ENCODE measurements at regions not wholly inside any gene's neighbourhood (a gene's known extent, or its start where the extent isn't known, plus 50 kb on each side); places are given as distances from the start of the nearest gene placed in this dataset.

DNA sequence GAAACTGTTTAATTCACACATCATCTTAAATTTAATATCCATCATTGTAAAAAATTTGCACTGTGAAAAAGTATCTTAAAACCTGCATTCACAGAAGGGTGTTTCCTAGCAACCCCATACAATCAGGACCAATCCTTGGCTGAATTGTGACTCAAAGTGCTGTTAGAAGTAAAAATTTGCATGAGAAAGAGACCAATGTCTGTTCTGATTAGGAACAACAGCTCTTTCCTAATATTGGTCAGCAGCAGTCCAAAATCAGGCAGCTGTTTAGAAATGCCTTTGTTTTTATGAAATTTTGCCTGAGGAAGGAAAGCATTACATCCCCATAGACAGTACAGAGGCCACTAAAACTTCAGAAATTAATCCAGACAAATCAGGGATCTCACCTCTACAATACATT is 987.0 kb downstream of the HACE1 start:
- Histone ChIP-seq H2AFZ (ENCODE audit: low read length) (no peak overlapping the region), H3K36me3 (ENCODE audit: control insufficient read depth in 2 of 4, insufficient read depth in 4 of 4, low read length in 3 of 4) (no peaks in the 10 kb centered on the region), H4K20me1 (replicated peaks in 1 of 2; ENCODE audit: control insufficient read depth in 1 of 2, insufficient read depth in 2 of 2, low read length in 2 of 2) (no peaks in the 10 kb centered on the region), H4K8ac (ENCODE audit: extremely low read depth, insufficient read depth, low read length) (no peak overlapping the region), H3K18ac (ENCODE audit: extremely low read depth, low read length) (no peak overlapping the region), H3K9me3 (ENCODE audit: insufficient read depth in 2 of 2, low read depth in 1 of 2, low read length in 1 of 2) (no peaks in the 10 kb centered on the region), H3K4me2 (ENCODE audit: insufficient read depth in 1 of 2, low read depth in 2 of 2, low read length in 2 of 2) (peak overlapping the region; percentile 3 to 45; a peak in 2 of 4 replicates), H2BK20ac (ENCODE audit: low read length) (no peak overlapping the region), H3K4me1 (replicated peaks in 1 of 4; ENCODE audit: control insufficient read depth in 3 of 4, insufficient read depth in 4 of 4, low read length in 3 of 4) (peaks cover 0 to 6% (median 2%) of the 10 kb centered on the region in 4 experiments; a peak in 3 of 7 replicates), H3K4ac (replicated peaks; ENCODE audit: insufficient read length, low read depth, low read length) (no peak overlapping the region), H4K5ac (ENCODE audit: insufficient read length, low read depth, low read length) (peak overlapping the region; percentile 36), H3K4me3 (ENCODE audit: extremely low read depth in 1 of 4, insufficient read depth in 2 of 4, low read depth in 3 of 4, low read length in 4 of 4) (no peak overlapping the region), H2AK5ac (ENCODE audit: low read depth, low read length) (no peak overlapping the region), H3K9ac (replicated peaks in 1 of 4; ENCODE audit: extremely low read depth in 1 of 4, low read depth in 3 of 4, low read length in 3 of 4) (no peak overlapping the region), H3K27me3 (replicated peaks in 1 of 4; ENCODE audit: control insufficient read depth in 3 of 4, extremely low read depth in 1 of 4, insufficient read depth in 3 of 4, low read length in 3 of 4) (no peaks in the 10 kb centered on the region), H2BK15ac (ENCODE audit: low read length) (no peak overlapping the region), H2BK5ac (ENCODE audit: low read depth, low read length) (no peak overlapping the region), H3K56ac (replicated peaks; ENCODE audit: insufficient read length, low read depth, low read length) (no peak overlapping the region), H2BK12ac (ENCODE audit: low read depth, low read length) (no peak overlapping the region), H3K79me1 (ENCODE audit: low read depth, low read length) (no peaks in the 10 kb centered on the region), H3K14ac (ENCODE audit: insufficient read length) (no peak overlapping the region), H2BK120ac (replicated peaks; ENCODE audit: low read depth, low read length) (no peak overlapping the region), H3K27ac (ENCODE audit: low read depth, low read length) (no peak overlapping the region), H3K79me2 (ENCODE audit: control insufficient read depth in 1 of 2, insufficient read depth in 2 of 2, low read length in 2 of 2) (no peaks in the 10 kb centered on the region), H4K91ac (replicated peaks; ENCODE audit: insufficient read length, low read length) (no peak overlapping the region), H3K23ac (ENCODE audit: insufficient read length) (no peak overlapping the region), H3K23me2 (ENCODE audit: low read depth, low read length) (no peaks in the 10 kb centered on the region)
- CTCF ChIA-PET (ENCODE audit: partially characterized antibody) = no interaction called here
- DNase-seq (ENCODE audit: low read depth in 1 of 2, low spot score in 2 of 2) = no peak
- POLR2A ChIA-PET (ENCODE audit: partially characterized antibody) = no interaction called here
- peak; percentile 73 for FAIRE-seq
- TF ChIP-seq POU5F1 (IDR thresholded peaks at IDR 0.05; ENCODE audit: low read depth, low read length) = peak; percentile 79; the same call in 1 of the 2 replicates
- no peak for TF ChIP-seq GABPA (IDR thresholded peaks at IDR 0.05; ENCODE audit: borderline replicate concordance, insufficient read depth, low read length)

Data from H1 (cell line).